A549 (cell line): ENCODE measurements at regions not wholly inside any gene's neighbourhood (a gene's known extent, or its start where the extent isn't known, plus 50 kb on each side); places are given as distances from the start of the nearest gene placed in this dataset.

ENCODE experiments used
- POLR2A ChIP-seq: IDR thresholded peaks from 2 replicates; pipeline ENCODE4 v1.6.1; 2012; ENCODE audit warnings: mild to moderate bottlenecking, low read length
- RNF2 ChIP-seq: fragments of 200-600 bp; sonication (generic); IDR thresholded peaks from 2 replicates; pipeline ENCODE4 v1.6.1; 2016; ENCODE audit warnings: low read depth, mild to moderate bottlenecking, antibody characterized with exemption, moderate library complexity, borderline replicate concordance
- SREBF2 ChIP-seq: fragments of 450-650 bp; IDR thresholded peaks from 2 replicates; pipeline ENCODE4 v1.6.1; 2014; ENCODE audit warnings: mild to moderate bottlenecking, moderate library complexity
- TP53 ChIP-seq: fragments of 250-450 bp; sonication (Bioruptor Pico); IDR thresholded peaks from 2 replicates; pipeline ENCODE4 v1.5.0; 2021; ENCODE audit warnings: mild to moderate bottlenecking, moderate library complexity
- ZC3H11A ChIP-seq: fragments of 450-650 bp; IDR thresholded peaks from 2 replicates; pipeline ENCODE4 v1.6.1; 2014; ENCODE audit warnings: antibody characterized with exemption, mild to moderate bottlenecking
- TF ChIP-seq, protein P1 (sequence below): fragments of >200 bp; sonication (Bioruptor Twin); formaldehyde crosslinking; IDR thresholded peaks from 3 replicates; pipeline ENCODE4 v1.5.1; 2016

DNA sequence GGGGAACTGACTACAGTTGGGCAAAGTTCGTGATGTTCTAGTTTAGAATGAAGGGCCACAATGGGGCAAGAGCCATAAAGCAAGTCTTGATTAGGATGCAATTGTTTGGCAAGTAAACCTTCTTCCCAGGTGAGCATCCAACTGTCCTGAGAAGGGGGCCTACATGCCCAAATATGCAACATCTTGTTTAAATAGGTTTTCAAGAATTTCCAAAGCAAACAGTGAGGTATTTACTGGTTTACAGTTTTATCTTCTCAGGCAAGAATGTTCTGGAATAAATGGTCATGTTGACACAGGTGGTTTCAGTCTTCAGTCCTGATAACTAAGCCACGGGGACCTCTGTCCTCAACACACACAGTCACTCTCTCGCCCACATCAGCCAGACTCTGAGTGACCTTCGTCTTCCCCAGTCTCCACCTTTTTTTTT lies 90.3 kb upstream of the FAM174B start:
- TF ChIP-seq POLR2A (no peak), SREBF2 (no peak), TP53 (CRISPR knock-in tag) (no peak), RNF2 (no peak), ZC3H11A (no peak)
- TF ChIP-seq, protein P1, sequence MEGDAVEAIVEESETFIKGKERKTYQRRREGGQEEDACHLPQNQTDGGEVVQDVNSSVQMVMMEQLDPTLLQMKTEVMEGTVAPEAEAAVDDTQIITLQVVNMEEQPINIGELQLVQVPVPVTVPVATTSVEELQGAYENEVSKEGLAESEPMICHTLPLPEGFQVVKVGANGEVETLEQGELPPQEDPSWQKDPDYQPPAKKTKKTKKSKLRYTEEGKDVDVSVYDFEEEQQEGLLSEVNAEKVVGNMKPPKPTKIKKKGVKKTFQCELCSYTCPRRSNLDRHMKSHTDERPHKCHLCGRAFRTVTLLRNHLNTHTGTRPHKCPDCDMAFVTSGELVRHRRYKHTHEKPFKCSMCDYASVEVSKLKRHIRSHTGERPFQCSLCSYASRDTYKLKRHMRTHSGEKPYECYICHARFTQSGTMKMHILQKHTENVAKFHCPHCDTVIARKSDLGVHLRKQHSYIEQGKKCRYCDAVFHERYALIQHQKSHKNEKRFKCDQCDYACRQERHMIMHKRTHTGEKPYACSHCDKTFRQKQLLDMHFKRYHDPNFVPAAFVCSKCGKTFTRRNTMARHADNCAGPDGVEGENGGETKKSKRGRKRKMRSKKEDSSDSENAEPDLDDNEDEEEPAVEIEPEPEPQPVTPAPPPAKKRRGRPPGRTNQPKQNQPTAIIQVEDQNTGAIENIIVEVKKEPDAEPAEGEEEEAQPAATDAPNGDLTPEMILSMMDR: no peak
